GM12864 (cell line): ENCODE measurements at regions not wholly inside any gene's neighbourhood (a gene's known extent, or its start where the extent isn't known, plus 50 kb on each side); places are given as distances from the start of the nearest gene placed in this dataset.

ENCODE experiments used
- DNase-seq: peaks from one replicate; pipeline ENCODE4 v3.0.0-alpha.2; 2011; ENCODE audit warnings: low read depth
- H3K4me3 ChIP-seq: 2 replicates; pipeline ENCODE4 v1.5.1; 2011; ENCODE audit warnings: mild to moderate bottlenecking, low read depth, low read length, control low read depth
- TF ChIP-seq, protein P1 (sequence below): IDR thresholded peaks from 2 replicates; pipeline ENCODE4 v1.5.1; 2011; ENCODE audit warnings: low read depth, mild to moderate bottlenecking, moderate library complexity, low read length, control low read depth, inconsistent platforms; ENCODE audit errors: missing control alignments

DNA sequence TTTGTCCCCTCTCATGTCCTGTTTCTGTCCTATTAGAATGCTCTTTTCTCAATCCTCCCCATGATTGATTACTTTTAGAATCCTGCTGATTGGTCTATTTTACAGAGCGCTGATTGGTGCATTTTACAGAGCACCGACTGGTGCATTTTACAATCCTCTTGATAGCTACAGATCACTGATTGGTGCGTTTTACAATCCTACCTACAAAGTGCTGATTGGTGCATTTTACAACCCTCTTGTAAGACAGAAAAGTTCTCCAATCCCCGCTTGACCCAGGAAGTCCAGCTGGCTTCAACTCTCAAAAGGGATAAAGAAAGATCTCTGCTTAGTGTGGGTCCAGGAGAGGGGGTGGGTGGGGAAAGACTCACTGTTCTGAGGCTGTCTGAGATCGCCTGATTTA is 71.3 kb downstream of the DHRS2 start:
- H3K4me3 ChIP-seq = no peak overlapping the region
- DNase-seq = no peak
- TF ChIP-seq, protein P1, sequence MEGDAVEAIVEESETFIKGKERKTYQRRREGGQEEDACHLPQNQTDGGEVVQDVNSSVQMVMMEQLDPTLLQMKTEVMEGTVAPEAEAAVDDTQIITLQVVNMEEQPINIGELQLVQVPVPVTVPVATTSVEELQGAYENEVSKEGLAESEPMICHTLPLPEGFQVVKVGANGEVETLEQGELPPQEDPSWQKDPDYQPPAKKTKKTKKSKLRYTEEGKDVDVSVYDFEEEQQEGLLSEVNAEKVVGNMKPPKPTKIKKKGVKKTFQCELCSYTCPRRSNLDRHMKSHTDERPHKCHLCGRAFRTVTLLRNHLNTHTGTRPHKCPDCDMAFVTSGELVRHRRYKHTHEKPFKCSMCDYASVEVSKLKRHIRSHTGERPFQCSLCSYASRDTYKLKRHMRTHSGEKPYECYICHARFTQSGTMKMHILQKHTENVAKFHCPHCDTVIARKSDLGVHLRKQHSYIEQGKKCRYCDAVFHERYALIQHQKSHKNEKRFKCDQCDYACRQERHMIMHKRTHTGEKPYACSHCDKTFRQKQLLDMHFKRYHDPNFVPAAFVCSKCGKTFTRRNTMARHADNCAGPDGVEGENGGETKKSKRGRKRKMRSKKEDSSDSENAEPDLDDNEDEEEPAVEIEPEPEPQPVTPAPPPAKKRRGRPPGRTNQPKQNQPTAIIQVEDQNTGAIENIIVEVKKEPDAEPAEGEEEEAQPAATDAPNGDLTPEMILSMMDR = no peak

DNA sequence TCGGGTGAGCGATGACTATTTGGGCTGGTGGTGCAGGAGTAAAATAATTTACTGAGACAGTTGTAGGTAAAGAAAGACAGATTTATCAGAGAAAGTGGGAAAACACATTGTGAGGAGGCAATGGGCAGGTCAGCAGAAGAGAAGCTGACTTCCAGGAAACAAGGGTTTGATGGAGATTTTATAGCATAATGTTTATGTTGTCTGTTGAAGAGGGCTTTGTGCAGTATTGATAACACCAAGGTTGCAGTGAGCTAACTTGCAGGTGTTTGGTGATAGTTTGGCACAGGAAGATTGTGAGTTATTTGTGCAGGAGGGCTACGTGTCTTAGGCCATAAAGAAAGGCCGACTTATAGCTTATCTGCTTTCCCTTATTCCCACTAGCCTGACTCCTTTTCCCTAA is 72.2 kb downstream of the DHRS2 start:
- DNase-seq = no peak
- no peak overlapping the region for H3K4me3 ChIP-seq
- TF ChIP-seq, protein P1 = no peak

DNA sequence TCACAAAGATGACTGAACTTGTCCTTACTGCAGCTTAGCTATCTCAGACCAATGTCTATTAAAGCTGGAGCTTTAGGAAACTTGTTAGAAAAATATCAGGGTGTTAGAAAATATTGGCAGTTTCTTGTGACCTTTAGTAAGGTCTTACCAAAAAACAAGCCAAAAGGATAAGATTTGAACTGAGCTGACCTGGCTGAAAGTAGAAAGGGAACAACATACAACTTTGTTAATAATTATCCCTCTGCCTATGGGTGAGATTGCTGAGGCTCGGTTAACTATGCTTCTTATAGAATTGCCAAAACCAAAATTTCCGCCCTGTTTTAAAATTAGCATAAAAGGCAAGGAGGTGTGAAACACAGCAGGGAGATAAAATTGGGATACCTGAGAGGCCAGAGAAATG is 73.8 kb downstream of the DHRS2 start:
- no peak overlapping the region for H3K4me3 ChIP-seq
- no peak for DNase-seq
- TF ChIP-seq, protein P1 = no peak

DNA sequence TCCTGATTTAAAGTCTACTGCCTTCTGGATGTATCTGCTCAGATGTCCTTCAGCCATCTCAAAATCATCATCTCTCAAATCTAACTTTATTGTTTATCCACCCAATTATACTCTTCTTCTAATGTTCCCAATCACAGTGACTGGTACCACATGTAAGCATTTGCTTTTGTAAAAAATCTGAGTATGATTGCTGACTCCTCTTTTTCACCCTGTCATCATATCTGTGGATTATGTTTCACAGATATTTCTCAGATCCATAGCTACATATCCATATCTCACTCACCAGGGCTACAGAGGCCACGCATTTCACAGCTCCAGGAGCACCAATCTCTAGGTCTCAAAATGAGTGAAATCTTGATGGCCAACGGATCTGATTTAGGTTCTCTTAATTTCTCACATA is 76.1 kb downstream of the DHRS2 start:
- no peak for DNase-seq
- H3K4me3 ChIP-seq = no peak overlapping the region
- TF ChIP-seq, protein P1 = no peak

DNA sequence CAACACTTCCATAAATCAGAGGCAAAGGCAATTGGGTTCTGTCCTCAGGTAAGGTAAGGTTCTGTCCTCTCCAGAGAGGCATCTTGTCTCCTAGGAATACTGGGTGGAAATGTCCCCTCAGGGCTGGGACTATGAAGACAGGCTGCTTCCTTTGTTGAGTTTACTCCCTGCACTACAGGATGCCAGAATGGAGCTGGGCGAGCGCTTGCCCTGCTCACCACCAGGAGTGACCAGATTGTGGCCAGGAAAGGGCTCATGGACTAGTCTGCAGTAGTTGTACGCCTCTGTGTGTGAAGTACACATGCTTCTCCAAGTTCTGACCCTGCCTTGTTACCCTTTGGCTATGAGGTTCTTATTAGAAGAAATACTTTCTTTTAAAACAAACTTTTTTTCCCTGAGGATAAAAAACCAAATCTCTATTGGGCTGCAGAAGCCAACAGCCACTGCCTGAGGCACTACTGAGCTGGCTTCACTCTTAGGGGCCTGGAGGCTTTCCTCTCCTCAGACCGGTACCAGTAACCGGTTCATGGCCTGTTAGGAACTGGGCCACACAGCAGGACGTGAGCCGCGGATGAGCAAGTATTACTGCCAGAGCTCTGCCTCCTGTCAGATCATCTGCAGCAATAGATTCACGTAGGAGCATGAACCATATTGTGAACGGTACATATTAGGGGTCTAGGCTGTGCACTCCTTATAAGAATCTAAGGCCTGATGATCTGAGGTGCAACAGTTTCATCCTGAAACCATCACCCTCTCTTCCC is 83.2 kb downstream of the DHRS2 start:
- DNase-seq = no peak
- H3K4me3 ChIP-seq = no peak overlapping the region
- TF ChIP-seq, protein P1 = no peak

DNA sequence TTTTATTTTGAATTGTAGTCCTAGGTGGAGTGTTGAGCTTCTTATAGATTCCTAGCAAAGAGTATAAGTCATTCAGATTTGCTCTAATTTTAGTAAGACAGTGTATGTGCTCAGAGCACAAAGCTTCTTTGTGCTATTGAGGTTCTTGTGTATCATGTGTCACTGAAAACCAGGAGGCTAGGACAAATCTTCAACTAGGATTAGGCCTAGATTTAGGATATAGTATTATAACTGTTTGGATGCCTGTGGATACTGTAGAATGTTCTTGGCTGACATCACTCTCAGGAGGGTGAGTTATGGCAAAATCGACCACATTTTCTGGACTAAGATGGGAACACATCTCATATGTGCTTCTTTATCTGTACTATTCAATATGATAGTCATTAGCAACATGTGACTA is 86.5 kb downstream of the DHRS2 start:
- H3K4me3 ChIP-seq = no peak overlapping the region
- TF ChIP-seq, protein P1 = no peak
- no peak for DNase-seq

DNA sequence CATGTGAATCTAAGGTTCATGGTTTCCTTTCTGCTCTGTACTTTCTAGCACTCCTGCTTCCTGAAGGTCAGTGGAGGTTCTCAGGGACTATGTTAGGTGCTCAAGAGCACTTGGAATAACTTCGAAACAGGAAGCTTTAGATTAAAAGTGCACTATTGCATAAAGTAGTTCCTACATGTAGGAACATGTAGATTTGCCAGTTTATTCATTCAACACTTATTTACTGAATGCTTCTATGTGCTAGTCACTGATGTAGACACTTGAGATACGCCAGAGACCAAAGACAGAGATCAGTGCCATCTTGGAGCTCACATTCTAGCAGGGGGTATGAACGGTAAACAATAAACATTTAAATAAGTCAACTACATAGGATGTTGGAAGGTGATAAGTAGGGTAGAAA is 87.7 kb downstream of the DHRS2 start:
- no peak overlapping the region for H3K4me3 ChIP-seq
- TF ChIP-seq, protein P1 = no peak
- DNase-seq = no peak
